ENCODE measurements at regions not wholly inside any gene's neighbourhood (a gene's known extent, or its start where the extent isn't known, plus 50 kb on each side); places are given as distances from the start of the nearest gene placed in this dataset.

- TF ChIP-seq POLR2A (IDR thresholded peaks at IDR 0.05) (no peak), CTCF (IDR thresholded peaks at IDR 0.05) (no peak)
These were observed 119.8 kb upstream of the LYZL2 start for GRCh38 chr10:30749385-30749784.
